NB4 (cell line): ENCODE measurements at regions not wholly inside any gene's neighbourhood (a gene's known extent, or its start where the extent isn't known, plus 50 kb on each side); places are given as distances from the start of the nearest gene placed in this dataset.

ENCODE experiments used
- DNase-seq: peaks from one replicate; pipeline ENCODE4 v3.0.0; 2010; ENCODE audit warnings: low read depth
- H3K4me3 ChIP-seq: one replicate; pipeline ENCODE4 v1.5.1; 2011; ENCODE audit warnings: mild to moderate bottlenecking, low read depth, low read length, moderate library complexity
- CTCF ChIP-seq: IDR thresholded peaks from one replicate; pipeline ENCODE4 v1.5.1; 2012; ENCODE audit warnings: low read depth, low read length
- MAX ChIP-seq: IDR thresholded peaks from 2 replicates; pipeline ENCODE4 v1.6.1; 2011; ENCODE audit warnings: low read depth, low read length
- MYC ChIP-seq: IDR thresholded peaks from 2 replicates; pipeline ENCODE4 v1.6.1; 2011; ENCODE audit warnings: low read depth, low read length
- POLR2A ChIP-seq: IDR thresholded peaks from 2 replicates; pipeline ENCODE4 v1.6.1; 2011; ENCODE audit warnings: mild to moderate bottlenecking; ENCODE audit not compliant: insufficient read length; ENCODE audit errors: extremely low read depth

GRCh38 chr13:78468621-78469020 is 134.7 kb downstream of the POU4F1 start:
- H3K4me3 ChIP-seq = no peak overlapping the region
- DNase-seq = no peak
- TF ChIP-seq MYC (no peak), MAX (no peak), POLR2A (no peak), CTCF (no peak)

GRCh38 chr13:78465250-78465649 is 138.1 kb downstream of the POU4F1 start:
- H3K4me3 ChIP-seq = no peak overlapping the region
- no peak for TF ChIP-seq MYC
- no peak for TF ChIP-seq CTCF
- no peak for TF ChIP-seq MAX
- TF ChIP-seq POLR2A = no peak
- no peak for DNase-seq

GRCh38 chr13:78460176-78460575 is 143.2 kb downstream of the POU4F1 start:
- DNase-seq = no peak
- H3K4me3 ChIP-seq = no peak overlapping the region
- TF ChIP-seq CTCF (no peak), MAX (no peak)

- DNase-seq = no peak
- no peak overlapping the region for H3K4me3 ChIP-seq
- TF ChIP-seq CTCF (no peak), MYC (no peak), MAX (no peak), POLR2A (no peak)
Observed at GRCh38 chr13:78443839-78444238, 159.5 kb downstream of the POU4F1 start.

- TF ChIP-seq MYC = no peak
- no peak for TF ChIP-seq POLR2A
- no peak for TF ChIP-seq CTCF
- no peak for TF ChIP-seq MAX
- no peak overlapping the region for H3K4me3 ChIP-seq
- no peak for DNase-seq
Observed at GRCh38 chr13:78437781-78438180, 165.6 kb downstream of the POU4F1 start.

GRCh38 chr13:78436311-78436710 is 167.0 kb downstream of the POU4F1 start:
- no peak overlapping the region for H3K4me3 ChIP-seq
- no peak for TF ChIP-seq POLR2A
- TF ChIP-seq MAX = no peak
- no peak for TF ChIP-seq CTCF
- TF ChIP-seq MYC = no peak
- no peak for DNase-seq
